HCT116 (cell line): ENCODE measurements at regions not wholly inside any gene's neighbourhood (a gene's known extent, or its start where the extent isn't known, plus 50 kb on each side); places are given as distances from the start of the nearest gene placed in this dataset.
A peak's percentile ranks its signal among the peaks of the same experiment; 100 is the strongest.

ENCODE experiments used
- CEBPB ChIP-seq: IDR thresholded peaks from 2 replicates; pipeline ENCODE4 v1.6.1; 2012; ENCODE audit warnings: low read depth
- CTCF ChIP-seq, 3 experiments: fragments of 200-600 bp in 1 of 3; sonication (generic) in 1 of 3; IDR thresholded peaks in 2 of 3; conservative IDR thresholded peaks in 1 of 3; 2 replicates each; pipeline ENCODE4 v1.5.1; 2012 to 2017; ENCODE audit warnings: low read depth in 2 of 3, low read length in 2 of 3, antibody characterized with exemption in 1 of 3, borderline replicate concordance in 1 of 3, control low read depth in 1 of 3, mild to moderate bottlenecking in 1 of 3, mixed read lengths in 1 of 3, mixed run types in 1 of 3, moderate library complexity in 1 of 3; ENCODE audit not compliant: insufficient read depth in 1 of 3
- ELF1 ChIP-seq: IDR thresholded peaks from 2 replicates; pipeline ENCODE4 v1.6.1; 2012; ENCODE audit warnings: low read depth, borderline replicate concordance
- EZH2 ChIP-seq: fragments of 200-600 bp; sonication (generic); IDR thresholded peaks from 2 replicates; pipeline ENCODE4 v1.6.1; 2017; ENCODE audit warnings: antibody characterized with exemption, mixed run types
- EZH2phosphoT487 ChIP-seq: fragments of 200-600 bp; IDR thresholded peaks from 2 replicates; pipeline ENCODE4 v1.6.1; 2018; ENCODE audit warnings: antibody characterized with exemption, borderline replicate concordance
- POLR2A ChIP-seq: IDR thresholded peaks from 2 replicates; pipeline ENCODE4 v1.7.0; 2011; ENCODE audit warnings: borderline replicate concordance; ENCODE audit not compliant: insufficient read depth, insufficient read length; ENCODE audit errors: extremely low read depth
- POLR2AphosphoS5 ChIP-seq: IDR thresholded peaks from 2 replicates; pipeline ENCODE4 v1.6.1; 2011; ENCODE audit warnings: mild to moderate bottlenecking, low read depth, low read length, moderate library complexity
- RAD21 ChIP-seq: IDR thresholded peaks from 2 replicates; pipeline ENCODE4 v1.6.1; 2012; ENCODE audit warnings: low read depth, mild to moderate bottlenecking
- REST ChIP-seq: IDR thresholded peaks from 2 replicates; pipeline ENCODE4 v1.6.1; 2012; ENCODE audit warnings: low read depth
- SIN3A ChIP-seq: IDR thresholded peaks from 2 replicates; pipeline ENCODE4 v1.6.1; 2012; ENCODE audit warnings: low read depth
- SRF ChIP-seq: IDR thresholded peaks from 2 replicates; pipeline ENCODE4 v1.6.1; 2012; ENCODE audit warnings: low read depth
- TCF7L2 ChIP-seq: IDR thresholded peaks from 2 replicates; pipeline ENCODE4 v1.7.0; 2011; ENCODE audit warnings: borderline replicate concordance, inconsistent platforms; ENCODE audit not compliant: insufficient read depth, insufficient read length; ENCODE audit errors: extremely low read depth
- ZNF274 ChIP-seq: fragments of 200-500 bp; sonication (Bioruptor generic); IDR thresholded peaks from 2 replicates; pipeline ENCODE4 v1.6.1; 2014; ENCODE audit warnings: mild to moderate bottlenecking, low read depth, low read length, inconsistent platforms

- TF ChIP-seq CTCF (IDR thresholded peaks at IDR 0.05 in 2 of 3, conservative IDR thresholded peaks at IDR 0.05 in 1 of 3; ENCODE audit: borderline replicate concordance in 1 of 3, insufficient read depth in 1 of 3, low read depth in 2 of 3, low read length in 2 of 3) (no peak), CEBPB (no peak), EZH2 (no peak), POLR2A (no peak), POLR2AphosphoS5 (no peak; the same call in 1 of the 2 replicates), REST (no peak), ELF1 (no peak), RAD21 (0 out of 2 replicates have a peak, but pooled peaks have one; percentile 1), ZNF274 (no peak), SRF (no peak), EZH2phosphoT487 (no peak), SIN3A (no peak), TCF7L2 (no peak)
Observed at GRCh38 chr6:144346719-144347447, 61.7 kb downstream of the UTRN start.
